GM12892 (cell line): ENCODE measurements at regions not wholly inside any gene's neighbourhood (a gene's known extent, or its start where the extent isn't known, plus 50 kb on each side); places are given as distances from the start of the nearest gene placed in this dataset.

ENCODE experiments used
- POLR2A ChIP-seq: IDR thresholded peaks from 2 replicates; pipeline ENCODE4 v1.6.1; 2011; ENCODE audit warnings: low read depth, low read length, control low read depth
- POLR2AphosphoS5 ChIP-seq: IDR thresholded peaks from 2 replicates; pipeline ENCODE4 v1.6.1; 2011; ENCODE audit warnings: low read depth, low read length, control low read depth
- TAF1 ChIP-seq: IDR thresholded peaks from 2 replicates; pipeline ENCODE4 v1.6.1; 2011; ENCODE audit warnings: low read depth, mild to moderate bottlenecking, control low read depth, low read length, borderline replicate concordance

- TF ChIP-seq POLR2AphosphoS5: no peak
- no peak for TF ChIP-seq POLR2A
- TF ChIP-seq TAF1: no peak
Measured at GRCh38 chr6:85772641-85773040, 130.0 kb upstream of the SYNCRIP start.
